ENCODE measurements at regions not wholly inside any gene's neighbourhood (a gene's known extent, or its start where the extent isn't known, plus 50 kb on each side); places are given as distances from the start of the nearest gene placed in this dataset.

DNA sequence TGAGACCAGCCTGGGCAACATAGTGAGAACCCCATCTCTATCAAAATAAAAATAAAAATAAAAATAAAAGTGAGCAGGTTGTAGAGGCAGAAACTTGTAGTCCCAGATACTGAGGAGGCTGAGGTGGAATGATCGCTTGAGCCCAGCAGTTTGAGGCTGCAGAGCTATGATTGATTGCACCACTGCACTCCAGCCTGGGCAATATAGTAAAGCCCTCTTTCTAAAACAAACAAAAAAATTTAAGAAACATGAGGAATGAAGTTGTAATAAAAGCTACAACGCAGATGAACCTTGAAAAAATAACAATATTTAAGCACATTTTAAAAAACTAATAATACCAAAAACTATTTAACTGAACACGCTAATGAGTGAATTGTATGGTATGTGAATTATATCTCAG lies 919.3 kb downstream of the UQCRFS1 start:
- TF ChIP-seq POLR2A (IDR thresholded peaks at IDR 0.05): no peak
- TF ChIP-seq, protein P1, sequence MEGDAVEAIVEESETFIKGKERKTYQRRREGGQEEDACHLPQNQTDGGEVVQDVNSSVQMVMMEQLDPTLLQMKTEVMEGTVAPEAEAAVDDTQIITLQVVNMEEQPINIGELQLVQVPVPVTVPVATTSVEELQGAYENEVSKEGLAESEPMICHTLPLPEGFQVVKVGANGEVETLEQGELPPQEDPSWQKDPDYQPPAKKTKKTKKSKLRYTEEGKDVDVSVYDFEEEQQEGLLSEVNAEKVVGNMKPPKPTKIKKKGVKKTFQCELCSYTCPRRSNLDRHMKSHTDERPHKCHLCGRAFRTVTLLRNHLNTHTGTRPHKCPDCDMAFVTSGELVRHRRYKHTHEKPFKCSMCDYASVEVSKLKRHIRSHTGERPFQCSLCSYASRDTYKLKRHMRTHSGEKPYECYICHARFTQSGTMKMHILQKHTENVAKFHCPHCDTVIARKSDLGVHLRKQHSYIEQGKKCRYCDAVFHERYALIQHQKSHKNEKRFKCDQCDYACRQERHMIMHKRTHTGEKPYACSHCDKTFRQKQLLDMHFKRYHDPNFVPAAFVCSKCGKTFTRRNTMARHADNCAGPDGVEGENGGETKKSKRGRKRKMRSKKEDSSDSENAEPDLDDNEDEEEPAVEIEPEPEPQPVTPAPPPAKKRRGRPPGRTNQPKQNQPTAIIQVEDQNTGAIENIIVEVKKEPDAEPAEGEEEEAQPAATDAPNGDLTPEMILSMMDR (IDR thresholded peaks at IDR 0.05): no peak
